K562 (cell line): ENCODE measurements at regions not wholly inside any gene's neighbourhood (a gene's known extent, or its start where the extent isn't known, plus 50 kb on each side); places are given as distances from the start of the nearest gene placed in this dataset.

ENCODE experiments used
- ATAC-seq: fragments of 200-7000 bp; cut with Tn5 transposase; 3 replicates; pipeline ENCODE4 v1.9.1; 2020; ENCODE audit warnings: moderate library complexity
- BruUV-seq: library from RNA; stranded (reverse); fragments of 400-500 nt; replicated peaks from 2 replicates; lab custom pipeline; 2021; lab: Mats Ljungman, UMichigan
- CTCF ChIA-PET: fragments of 300-600 bp; formaldehyde crosslinking; extraction: SDS; loops from one replicate; lab custom pipeline; 2021; ENCODE audit warnings: low intra/inter-chr PET ratio; lab: Yijun Ruan, JAX
- POLR2A ChIA-PET: fragments of 300-600, 350-650 bp; sonication (Branson Sonifier 250); formaldehyde crosslinking; extraction: SDS; loops from one replicate; lab custom pipeline; 2021; ENCODE audit warnings: antibody characterized with exemption, inconsistent platforms; lab: Yijun Ruan, JAX
- DNase-seq, 4 experiments: peaks; one replicate each; pipeline versions ENCODE4 v3.0.0 to v3.0.0-alpha.2; 2011 to 2018; ENCODE audit warnings: low spot score in 3 of 4, mixed read lengths in 3 of 4; ENCODE audit errors: extremely low read depth in 1 of 4
- FAIRE-seq: peaks from 2 replicates; lab custom pipeline; 2011; peaks lifted over from hg19 to GRCh38; lab: Jason Lieb, UNC
- H2AFZ ChIP-seq: 2 replicates; pipeline ENCODE4 v1.6.0; 2011; ENCODE audit warnings: low read depth, low read length, control low read depth, inconsistent platforms
- H3K27ac ChIP-seq: fragments of 200-600 bp; 3 replicates; pipeline ENCODE4 v1.8.0; 2011; ENCODE audit warnings: low read depth, mild to moderate bottlenecking, control low read depth, inconsistent platforms, low read length, moderate library complexity, mixed read lengths; ENCODE audit errors: extremely low read depth
- H3K27me3 ChIP-seq, 2 experiments: fragments of 300-600 bp in 1 of 2; 2 replicates in 1 of 2; 3 replicates in 1 of 2; pipeline versions ENCODE4 v1.6.0 to v1.8.0; 2011; ENCODE audit warnings: inconsistent platforms in 2 of 2, low read length in 2 of 2, mild to moderate bottlenecking in 1 of 2, mixed read lengths in 1 of 2, moderate library complexity in 1 of 2; ENCODE audit not compliant: control insufficient read depth in 2 of 2, insufficient read depth in 2 of 2
- H3K36me3 ChIP-seq: fragments of 300-600 bp; 3 replicates; pipeline ENCODE4 v1.8.0; 2011; ENCODE audit warnings: mild to moderate bottlenecking, low read length, inconsistent platforms; ENCODE audit not compliant: control insufficient read depth, insufficient read depth
- H3K4me1 ChIP-seq, 2 experiments: fragments of 200-600 bp in 1 of 2; replicated peaks in 1 of 2; 2 replicates in 1 of 2; 3 replicates in 1 of 2; pipeline versions ENCODE4 v1.5.1 to v1.8.0; 2011; ENCODE audit warnings: inconsistent platforms in 2 of 2, low read length in 2 of 2, mild to moderate bottlenecking in 1 of 2, mixed read lengths in 1 of 2, moderate library complexity in 1 of 2; ENCODE audit not compliant: control insufficient read depth in 2 of 2, insufficient read depth in 2 of 2
- H3K4me2 ChIP-seq: 2 replicates; pipeline ENCODE4 v1.6.1; 2011; ENCODE audit warnings: low read length, control low read depth, inconsistent platforms, mixed read lengths; ENCODE audit not compliant: insufficient read depth
- H3K4me3 ChIP-seq: fragments of 200-600 bp; sonication (generic), shearing (Covaris generic); 2 replicates; pipeline ENCODE4 v1.5.1; 2016; ENCODE audit warnings: control low read depth, inconsistent platforms
- H3K79me2 ChIP-seq: fragments of 200-600 bp; 3 replicates; pipeline ENCODE4 v1.8.0; 2011; ENCODE audit warnings: low read length, inconsistent platforms; ENCODE audit not compliant: control insufficient read depth, insufficient read depth
- H3K9ac ChIP-seq, 2 experiments: 2 replicates each; pipeline versions ENCODE4 v1.6.0 to v1.6.1; 2011; ENCODE audit warnings: low read depth in 2 of 2, low read length in 2 of 2, control low read depth in 1 of 2, inconsistent platforms in 1 of 2, mild to moderate bottlenecking in 1 of 2, mixed read lengths in 1 of 2; ENCODE audit not compliant: insufficient read depth in 1 of 2
- H3K9me1 ChIP-seq: one replicate; pipeline ENCODE4 v1.6.0; 2011; ENCODE audit warnings: inconsistent platforms, mild to moderate bottlenecking, low read length, moderate library complexity; ENCODE audit not compliant: control insufficient read depth, insufficient read depth
- H3K9me3 ChIP-seq: replicated peaks from 2 replicates; pipeline ENCODE4 v1.5.1; 2011; ENCODE audit warnings: low read depth, low read length, inconsistent platforms; ENCODE audit not compliant: control insufficient read depth, insufficient read depth
- H4K20me1 ChIP-seq: replicated peaks from 2 replicates; pipeline ENCODE4 v1.6.1; 2011; ENCODE audit warnings: low read length, inconsistent platforms, mixed read lengths; ENCODE audit not compliant: control insufficient read depth, insufficient read depth
- CCAR2 ChIP-seq: fragments of 200-400 bp; formaldehyde crosslinking; IDR thresholded peaks from 2 replicates; pipeline ENCODE4 v1.6.1; 2017; ENCODE audit warnings: mild to moderate bottlenecking, low read depth, low read length
- ETV6 ChIP-seq, 3 experiments: fragments of 150-350 bp in 1 of 3; sonication (generic) in 1 of 3; formaldehyde crosslinking in 1 of 3; IDR thresholded peaks; 2 replicates each; pipeline versions ENCODE4 v1.6.1 to v1.8.0; 2014 to 2022; ENCODE audit warnings: borderline replicate concordance in 2 of 3, low read depth in 2 of 3, antibody characterized with exemption in 1 of 3, low read length in 1 of 3, mild to moderate bottlenecking in 1 of 3, missing genetic modification reagents in 1 of 3
- HMGN3 ChIP-seq: IDR thresholded peaks from 2 replicates; pipeline ENCODE4 v1.6.1; 2011; ENCODE audit warnings: borderline replicate concordance, low read depth, mild to moderate bottlenecking, mixed read lengths, low read length; ENCODE audit not compliant: insufficient read length; ENCODE audit errors: extremely low read depth
- NR4A1 ChIP-seq, 2 experiments: fragments of 250-450 bp in 1 of 2; fragments of 450-650 bp in 1 of 2; sonication (Bioruptor Pico) in 1 of 2; IDR thresholded peaks; 2 replicates each; pipeline versions ENCODE4 v1.4.0 to v1.6.1; 2016 to 2020; ENCODE audit warnings: mild to moderate bottlenecking in 2 of 2, missing compliant biosample characterization in 1 of 2, missing genetic modification characterization in 1 of 2, moderate library complexity in 1 of 2
- SMARCE1 ChIP-seq: fragments of 450-650 bp; IDR thresholded peaks from 2 replicates; pipeline ENCODE4 v1.7.1; 2016; ENCODE audit warnings: mild to moderate bottlenecking
- TAF7 ChIP-seq: fragments of 450-650 bp; IDR thresholded peaks from 2 replicates; pipeline ENCODE4 v1.6.1; 2016; ENCODE audit warnings: missing genetic modification characterization, missing compliant biosample characterization
- TARDBP ChIP-seq: fragments of 450-650 bp; IDR thresholded peaks from 2 replicates; pipeline ENCODE4 v1.6.1; 2016
- TFAM ChIP-seq: fragments of 250-450 bp; sonication (Bioruptor Pico); conservative IDR thresholded peaks from 2 replicates; pipeline ENCODE4 v1.5.0; 2021; ENCODE audit warnings: mild to moderate bottlenecking, moderate library complexity
- XRCC3 ChIP-seq: fragments of 450-650 bp; IDR thresholded peaks from 2 replicates; pipeline ENCODE4 v1.6.1; 2017; ENCODE audit warnings: mild to moderate bottlenecking, moderate library complexity
- ZNF717 ChIP-seq: fragments of 250-450 bp; sonication (Bioruptor Pico); IDR thresholded peaks from 2 replicates; pipeline ENCODE4 v1.5.0; 2021
- WGBS: fragments of 100-300 bp; shearing (Covaris generic); methylation state at CpG from one replicate; pipeline ENCODE4 v1.1.6; 2016; ENCODE audit warnings: low coverage, mixed read lengths; ENCODE audit not compliant: insufficient coverage; ENCODE audit errors: missing lambda C conversion rate; 5-methylcytosine and 5-hydroxymethylcytosine counted together
- in situ Hi-C: fragments of 300-500 bp; cut with MboI; formaldehyde crosslinking; loops from 4 replicates; pipeline ENCODE4 v1.15.0; 2018; ENCODE audit warnings: inconsistent platforms, mixed read lengths
- intact Hi-C: fragments of 100-400 bp; cut with micrococcal nuclease; formaldehyde crosslinking; loops from 2 replicates; pipeline ENCODE4 v1.14.2; 2022
- TF ChIP-seq, protein P1 (sequence below): sonication (generic); formaldehyde crosslinking; IDR thresholded peaks from 2 replicates; pipeline ENCODE4 v1.8.0; 2022; ENCODE audit warnings: missing genetic modification reagents, mild to moderate bottlenecking, borderline replicate concordance
- TF ChIP-seq, protein P2 (sequence below): fragments of 250-450 bp; sonication (Bioruptor Pico); IDR thresholded peaks from 2 replicates; pipeline ENCODE4 v1.4.0; 2020; ENCODE audit warnings: mild to moderate bottlenecking, moderate library complexity
- TF ChIP-seq, protein P3 (sequence below): fragments of 450-650 bp; formaldehyde crosslinking; IDR thresholded peaks from 2 replicates; pipeline ENCODE4 v1.4.0; 2020; ENCODE audit warnings: mild to moderate bottlenecking, mixed read lengths
- TF ChIP-seq, protein P4 (sequence below): sonication (generic); formaldehyde crosslinking; IDR thresholded peaks from 2 replicates; pipeline ENCODE4 v1.8.1; 2023; ENCODE audit warnings: mild to moderate bottlenecking, missing genetic modification reagents

DNA sequence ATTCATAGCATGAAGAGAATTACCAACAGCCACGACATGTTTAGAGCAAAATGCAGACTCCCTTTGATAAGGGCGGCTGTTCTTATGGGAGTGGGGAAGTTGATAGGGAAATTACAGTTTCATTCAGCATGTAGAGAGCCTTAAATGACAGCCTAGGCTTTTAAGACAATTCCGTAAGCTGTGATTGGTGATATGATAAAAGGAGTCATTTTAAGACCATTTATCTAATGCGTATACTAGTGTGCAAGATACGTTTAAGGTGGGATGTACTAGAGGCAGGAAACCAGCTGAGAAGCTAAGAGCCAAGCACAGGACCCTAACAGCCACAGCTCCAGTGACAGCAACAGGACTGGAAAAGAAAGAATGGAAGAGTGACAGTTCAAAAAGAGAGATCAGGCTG lies 102.2 kb upstream of the ZFP42 start:
- no peaks in the 10 kb centered on the region for H3K36me3 ChIP-seq
- no peak overlapping the region for H3K9ac ChIP-seq
- ATAC-seq (no peak), DNase-seq (no peak), FAIRE-seq (no peak)
- intact Hi-C loops: no loop called here
- H3K4me1 ChIP-seq: no peaks in the 10 kb centered on the region
- H4K20me1 ChIP-seq: no peaks in the 10 kb centered on the region
- H3K27me3 ChIP-seq: no peaks in the 10 kb centered on the region
- H3K27ac ChIP-seq: no peak overlapping the region
- H3K4me2 ChIP-seq: no peak overlapping the region
- H3K4me3 ChIP-seq: no peak overlapping the region
- CTCF ChIA-PET: no interaction called here
- no peak overlapping the region for H2AFZ ChIP-seq
- H3K79me2 ChIP-seq: no peaks in the 10 kb centered on the region
- in situ Hi-C loops: no loop called here
- whole genome bisulfite sequencing: 2% methylated on average over 5 of the region's 5 CpGs
- no peaks in the 10 kb centered on the region for H3K9me1 ChIP-seq
- POLR2A ChIA-PET: no interaction called here
- no peaks in the 10 kb centered on the region for H3K9me3 ChIP-seq
- no TSS peak for BruUV-seq
- TF ChIP-seq, protein P1, sequence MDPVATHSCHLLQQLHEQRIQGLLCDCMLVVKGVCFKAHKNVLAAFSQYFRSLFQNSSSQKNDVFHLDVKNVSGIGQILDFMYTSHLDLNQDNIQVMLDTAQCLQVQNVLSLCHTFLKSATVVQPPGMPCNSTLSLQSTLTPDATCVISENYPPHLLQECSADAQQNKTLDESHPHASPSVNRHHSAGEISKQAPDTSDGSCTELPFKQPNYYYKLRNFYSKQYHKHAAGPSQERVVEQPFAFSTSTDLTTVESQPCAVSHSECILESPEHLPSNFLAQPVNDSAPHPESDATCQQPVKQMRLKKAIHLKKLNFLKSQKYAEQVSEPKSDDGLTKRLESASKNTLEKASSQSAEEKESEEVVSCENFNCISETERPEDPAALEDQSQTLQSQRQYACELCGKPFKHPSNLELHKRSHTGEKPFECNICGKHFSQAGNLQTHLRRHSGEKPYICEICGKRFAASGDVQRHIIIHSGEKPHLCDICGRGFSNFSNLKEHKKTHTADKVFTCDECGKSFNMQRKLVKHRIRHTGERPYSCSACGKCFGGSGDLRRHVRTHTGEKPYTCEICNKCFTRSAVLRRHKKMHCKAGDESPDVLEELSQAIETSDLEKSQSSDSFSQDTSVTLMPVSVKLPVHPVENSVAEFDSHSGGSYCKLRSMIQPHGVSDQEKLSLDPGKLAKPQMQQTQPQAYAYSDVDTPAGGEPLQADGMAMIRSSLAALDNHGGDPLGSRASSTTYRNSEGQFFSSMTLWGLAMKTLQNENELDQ (CRISPR knock-in tag): no peak
- TF ChIP-seq CCAR2: no peak
- no peak for TF ChIP-seq NR4A1 (CRISPR knock-in tag; IDR thresholded peaks at IDR 0.05)
- TF ChIP-seq NR4A1 (tag; IDR thresholded peaks at IDR 0.05): no peak
- TF ChIP-seq, protein P2, sequence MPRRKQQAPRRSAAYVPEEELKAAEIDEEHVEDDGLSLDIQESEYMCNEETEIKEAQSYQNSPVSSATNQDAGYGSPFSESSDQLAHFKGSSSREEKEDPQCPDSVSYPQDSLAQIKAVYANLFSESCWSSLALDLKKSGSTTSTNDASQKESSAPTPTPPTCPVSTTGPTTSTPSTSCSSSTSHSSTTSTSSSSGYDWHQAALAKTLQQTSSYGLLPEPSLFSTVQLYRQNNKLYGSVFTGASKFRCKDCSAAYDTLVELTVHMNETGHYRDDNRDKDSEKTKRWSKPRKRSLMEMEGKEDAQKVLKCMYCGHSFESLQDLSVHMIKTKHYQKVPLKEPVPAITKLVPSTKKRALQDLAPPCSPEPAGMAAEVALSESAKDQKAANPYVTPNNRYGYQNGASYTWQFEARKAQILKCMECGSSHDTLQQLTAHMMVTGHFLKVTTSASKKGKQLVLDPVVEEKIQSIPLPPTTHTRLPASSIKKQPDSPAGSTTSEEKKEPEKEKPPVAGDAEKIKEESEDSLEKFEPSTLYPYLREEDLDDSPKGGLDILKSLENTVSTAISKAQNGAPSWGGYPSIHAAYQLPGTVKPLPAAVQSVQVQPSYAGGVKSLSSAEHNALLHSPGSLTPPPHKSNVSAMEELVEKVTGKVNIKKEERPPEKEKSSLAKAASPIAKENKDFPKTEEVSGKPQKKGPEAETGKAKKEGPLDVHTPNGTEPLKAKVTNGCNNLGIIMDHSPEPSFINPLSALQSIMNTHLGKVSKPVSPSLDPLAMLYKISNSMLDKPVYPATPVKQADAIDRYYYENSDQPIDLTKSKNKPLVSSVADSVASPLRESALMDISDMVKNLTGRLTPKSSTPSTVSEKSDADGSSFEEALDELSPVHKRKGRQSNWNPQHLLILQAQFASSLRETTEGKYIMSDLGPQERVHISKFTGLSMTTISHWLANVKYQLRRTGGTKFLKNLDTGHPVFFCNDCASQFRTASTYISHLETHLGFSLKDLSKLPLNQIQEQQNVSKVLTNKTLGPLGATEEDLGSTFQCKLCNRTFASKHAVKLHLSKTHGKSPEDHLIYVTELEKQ (CRISPR knock-in tag): no peak
- no peak for TF ChIP-seq SMARCE1
- TF ChIP-seq XRCC3: no peak
- no peak for TF ChIP-seq HMGN3
- TF ChIP-seq ETV6 (IDR thresholded peaks at IDR 0.05; ENCODE audit: borderline replicate concordance in 1 of 2, low read depth in 2 of 2, low read length in 1 of 2): no peak
- TF ChIP-seq ETV6 (CRISPR knock-in tag; IDR thresholded peaks at IDR 0.05; ENCODE audit: borderline replicate concordance): no peak
- TF ChIP-seq ZNF717 (CRISPR knock-in tag): no peak
- TF ChIP-seq TARDBP: no peak
- TF ChIP-seq, protein P3, sequence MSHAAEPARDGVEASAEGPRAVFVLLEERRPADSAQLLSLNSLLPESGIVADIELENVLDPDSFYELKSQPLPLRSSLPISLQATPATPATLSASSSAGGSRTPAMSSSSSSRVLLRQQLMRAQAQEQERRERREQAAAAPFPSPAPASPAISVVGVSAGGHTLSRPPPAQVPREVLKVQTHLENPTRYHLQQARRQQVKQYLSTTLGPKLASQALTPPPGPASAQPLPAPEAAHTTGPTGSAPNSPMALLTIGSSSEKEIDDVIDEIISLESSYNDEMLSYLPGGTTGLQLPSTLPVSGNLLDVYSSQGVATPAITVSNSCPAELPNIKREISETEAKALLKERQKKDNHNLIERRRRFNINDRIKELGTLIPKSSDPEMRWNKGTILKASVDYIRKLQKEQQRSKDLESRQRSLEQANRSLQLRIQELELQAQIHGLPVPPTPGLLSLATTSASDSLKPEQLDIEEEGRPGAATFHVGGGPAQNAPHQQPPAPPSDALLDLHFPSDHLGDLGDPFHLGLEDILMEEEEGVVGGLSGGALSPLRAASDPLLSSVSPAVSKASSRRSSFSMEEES: no peak
- TF ChIP-seq TAF7 (tag): no peak
- TF ChIP-seq TFAM: no peak
- TF ChIP-seq, protein P4, sequence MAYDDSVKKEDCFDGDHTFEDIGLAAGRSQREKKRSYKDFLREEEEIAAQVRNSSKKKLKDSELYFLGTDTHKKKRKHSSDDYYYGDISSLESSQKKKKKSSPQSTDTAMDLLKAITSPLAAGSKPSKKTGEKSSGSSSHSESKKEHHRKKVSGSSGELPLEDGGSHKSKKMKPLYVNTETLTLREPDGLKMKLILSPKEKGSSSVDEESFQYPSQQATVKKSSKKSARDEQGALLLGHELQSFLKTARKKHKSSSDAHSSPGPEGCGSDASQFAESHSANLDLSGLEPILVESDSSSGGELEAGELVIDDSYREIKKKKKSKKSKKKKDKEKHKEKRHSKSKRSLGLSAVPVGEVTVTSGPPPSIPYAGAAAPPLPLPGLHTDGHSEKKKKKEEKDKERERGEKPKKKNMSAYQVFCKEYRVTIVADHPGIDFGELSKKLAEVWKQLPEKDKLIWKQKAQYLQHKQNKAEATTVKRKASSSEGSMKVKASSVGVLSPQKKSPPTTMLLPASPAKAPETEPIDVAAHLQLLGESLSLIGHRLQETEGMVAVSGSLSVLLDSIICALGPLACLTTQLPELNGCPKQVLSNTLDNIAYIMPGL: no peak
